ENCODE measurements at regions not wholly inside any gene's neighbourhood (a gene's known extent, or its start where the extent isn't known, plus 50 kb on each side); places are given as distances from the start of the nearest gene placed in this dataset.

DNA sequence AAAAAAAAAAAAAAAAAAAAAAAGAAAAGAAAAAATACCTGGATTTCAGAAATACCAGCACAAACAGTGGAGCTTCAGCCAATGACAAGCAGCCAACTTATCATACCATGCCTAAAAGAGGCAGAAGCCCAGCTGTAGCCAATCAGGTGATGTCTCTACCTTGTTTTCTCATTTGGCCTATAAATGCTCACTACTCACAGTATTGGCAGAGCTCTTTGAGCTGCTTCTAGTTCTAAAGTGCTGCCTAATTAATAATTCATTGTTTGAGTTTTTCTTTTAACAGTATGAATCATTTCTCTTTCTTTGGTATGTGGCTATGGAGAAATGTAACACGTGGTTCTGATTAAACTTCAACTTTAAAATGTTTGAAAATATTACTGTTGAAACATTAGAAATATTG lies 188.8 kb upstream of the TECRL start:
- Histone ChIP-seq H3K4me3 (ENCODE audit: insufficient read depth, low read depth, low read length) (no peak overlapping the region), H2BK15ac (ENCODE audit: low read depth, low read length) (no peak overlapping the region), H3K27me3 (ENCODE audit: control insufficient read depth, insufficient read depth, low read length) (no peaks in the 10 kb centered on the region), H3K9me3 (ENCODE audit: control insufficient read depth, insufficient read depth, low read length) (no peaks in the 10 kb centered on the region), H3K14ac (replicated peaks; ENCODE audit: low read depth, low read length) (no peak overlapping the region), H3K9me1 (ENCODE audit: insufficient read depth, low read length) (no peaks in the 10 kb centered on the region), H3K56ac (ENCODE audit: extremely low read depth, insufficient read depth, low read length) (no peak overlapping the region), H4K91ac (ENCODE audit: insufficient read depth, low read depth, low read length) (no peak overlapping the region), H3K9ac (ENCODE audit: low read depth, low read length) (no peak overlapping the region), H2AK5ac (ENCODE audit: low read depth, low read length) (no peak overlapping the region), H4K8ac (ENCODE audit: low read depth in 2 of 2, low read length in 2 of 2) (no peak overlapping the region), H3K4ac (ENCODE audit: low read depth, low read length) (no peak overlapping the region), H2AK9ac (replicated peaks; ENCODE audit: low read depth, low read length, poor library complexity) (no peak overlapping the region), H3K27ac (ENCODE audit: insufficient read depth, low read length) (no peak overlapping the region), H3K18ac (ENCODE audit: low read depth, low read length) (no peak overlapping the region), H3K4me1 (ENCODE audit: control insufficient read depth, insufficient read depth, low read length) (no peaks in the 10 kb centered on the region), H3K79me1 (ENCODE audit: low read depth in 1 of 2, low read length in 2 of 2) (no peaks in the 10 kb centered on the region), H3K36me3 (ENCODE audit: control insufficient read depth, insufficient read depth, low read length) (no peaks in the 10 kb centered on the region), H2BK120ac (ENCODE audit: low read depth, low read length) (no peak overlapping the region), H2BK5ac (ENCODE audit: low read depth, low read length, poor library complexity, severe bottlenecking) (no peak overlapping the region), H4K20me1 (ENCODE audit: insufficient read depth, low read length) (no peaks in the 10 kb centered on the region), H2AFZ (replicated peaks; ENCODE audit: low read length, poor library complexity) (no peak overlapping the region), H2BK20ac (ENCODE audit: low read depth, low read length) (no peak overlapping the region), H3K4me2 (ENCODE audit: low read depth, low read length) (no peak overlapping the region), H4K5ac (ENCODE audit: low read depth, low read length) (no peak overlapping the region), H3K23ac (ENCODE audit: low read depth, low read length) (no peak overlapping the region)
- CTCF ChIA-PET: no interaction called here
- intact Hi-C loops (cut with micrococcal nuclease): no loop called here
- DNase-seq: no peak
- no CpG with 5 or more reads among the region's 1 CpG for WGBS, 2 experiments (ENCODE audit: extremely low coverage in 2 of 2, insufficient read length in 1 of 2)
- TF ChIP-seq CEBPB (IDR thresholded peaks at IDR 0.05; ENCODE audit: low read depth, low read length) (no peak), MXI1 (IDR thresholded peaks at IDR 0.05; ENCODE audit: borderline replicate concordance, low read depth, low read length) (no peak), MAZ (IDR thresholded peaks at IDR 0.05; ENCODE audit: borderline replicate concordance, low read depth, low read length) (no peak), CHD1 (IDR thresholded peaks at IDR 0.05; ENCODE audit: low read depth, low read length) (no peak), RCOR1 (IDR thresholded peaks at IDR 0.05; ENCODE audit: insufficient replicate concordance, low read length) (no peak), FOS (IDR thresholded peaks at IDR 0.05; ENCODE audit: low read depth, low read length) (no peak), CTCF (conservative IDR thresholded peaks at IDR 0.05; ENCODE audit: low read depth, low read length) (no peak), RFX5 (IDR thresholded peaks at IDR 0.05; ENCODE audit: low read depth, low read length) (no peak), NFE2L2 (IDR thresholded peaks at IDR 0.05; ENCODE audit: low read depth, low read length) (no peak), BHLHE40 (IDR thresholded peaks at IDR 0.05; ENCODE audit: low read depth, low read length) (no peak), ELK1 (IDR thresholded peaks at IDR 0.05; ENCODE audit: borderline replicate concordance, low read depth, low read length) (no peak), MAFK (IDR thresholded peaks at IDR 0.05; ENCODE audit: low read depth, low read length) (no peak), USF2 (IDR thresholded peaks at IDR 0.05; ENCODE audit: low read depth, low read length) (no peak), RAD21 (IDR thresholded peaks at IDR 0.05; ENCODE audit: low read length) (no peak), SMC3 (IDR thresholded peaks at IDR 0.05; ENCODE audit: low read depth, low read length) (no peak), POLR2A (IDR thresholded peaks at IDR 0.05; ENCODE audit: low read depth, low read length) (no peak)
- in situ Hi-C loops (cut with MboI; ENCODE audit: low sequenced_read_pairs): no loop called here
- no TSS peak for BruUV-seq (replicated peaks)
- dilution Hi-C loops (cut with HindIII; ENCODE audit: low sequenced_read_pairs, unreplicated experiment): no loop called here
- POLR2A ChIA-PET (ENCODE audit: unreplicated experiment): no interaction called here
- no peak for ATAC-seq (ENCODE audit: low read depth)

Data from IMR-90 (cell line).